ENCODE measurements at regions not wholly inside any gene's neighbourhood (a gene's known extent, or its start where the extent isn't known, plus 50 kb on each side); places are given as distances from the start of the nearest gene placed in this dataset.

DNA sequence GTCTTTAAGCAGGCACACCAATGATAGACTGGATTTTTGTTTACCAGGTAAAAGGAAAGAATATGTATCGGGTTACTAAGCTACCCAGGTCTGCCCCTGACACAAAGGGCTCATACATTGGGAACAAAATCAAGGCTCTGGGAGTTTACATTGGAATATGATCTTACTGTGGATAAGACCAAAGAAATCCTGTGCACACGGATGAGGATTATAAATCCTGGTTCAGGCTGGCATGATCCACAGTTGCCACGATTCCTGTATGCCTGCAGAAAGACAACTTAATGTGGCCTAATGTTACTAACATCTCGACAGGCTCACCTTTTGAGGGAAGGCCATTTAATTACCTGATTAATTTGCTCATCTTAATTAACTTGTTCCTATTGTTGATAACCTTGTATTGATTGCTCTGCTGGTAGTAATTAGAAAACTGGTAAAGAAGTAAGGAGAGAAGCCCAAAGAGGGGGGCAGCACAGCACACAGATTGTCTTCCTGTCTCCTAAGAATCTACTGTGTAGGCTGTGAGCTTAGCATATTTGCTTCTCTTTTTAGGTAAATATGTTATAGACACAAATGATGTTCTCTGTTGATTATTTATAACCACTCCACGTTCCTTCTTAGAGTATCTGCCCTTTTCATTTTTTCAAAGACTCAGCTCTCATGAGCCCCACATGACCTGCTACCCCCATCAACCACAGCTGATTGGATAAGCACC is 51.0 kb upstream of the TOX3 start:
- peak; percentile 27 for ATAC-seq
- no peak for DNase-seq (ENCODE audit: low spot score)

DNA sequence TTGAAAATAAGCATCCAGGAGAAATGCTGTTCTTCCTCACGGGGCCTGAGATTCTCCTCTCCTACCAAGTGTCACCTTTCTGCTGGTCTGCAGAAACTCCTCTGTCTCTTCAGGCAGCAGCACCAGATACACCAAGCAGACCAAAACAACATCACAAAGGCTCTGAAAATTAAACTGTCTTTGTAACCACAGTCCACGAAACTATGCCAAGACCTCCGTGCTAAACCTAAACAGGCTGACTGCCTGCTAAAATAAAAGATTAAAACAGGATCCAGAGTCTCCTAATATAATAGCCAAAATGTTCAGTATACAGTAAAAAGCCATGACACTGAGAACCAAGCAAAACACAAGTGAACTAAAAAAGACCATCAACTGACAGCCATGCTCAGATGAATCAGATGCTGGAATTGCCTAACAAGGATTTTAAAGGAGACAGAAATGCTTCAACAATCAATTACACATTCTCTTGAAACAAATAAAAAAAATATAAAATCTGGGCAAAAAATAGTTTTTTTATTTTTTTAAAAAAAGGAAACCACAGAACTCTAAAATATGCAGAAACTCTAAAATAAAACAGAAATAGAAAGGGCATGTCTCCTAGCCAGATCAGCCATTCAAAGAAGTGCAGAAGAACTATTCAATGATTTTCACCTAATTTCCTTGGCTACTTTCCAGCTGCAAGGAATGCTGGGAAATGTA is 50.3 kb upstream of the TOX3 start:
- DNase-seq (ENCODE audit: low spot score), result no peak

More for the DNA sequence above, 50.3 kb upstream of the TOX3 start:
- no peak for ATAC-seq
